ENCODE measurements at regions not wholly inside any gene's neighbourhood (a gene's known extent, or its start where the extent isn't known, plus 50 kb on each side); places are given as distances from the start of the nearest gene placed in this dataset.
A peak's percentile ranks its signal among the peaks of the same experiment; 100 is the strongest.
"Not testable (repeated sequence)": the region's sequence is repeated elsewhere in the genome, so short reads cannot be mapped to it uniquely, and the experiment has no call there.

GRCh38 chr3:31198890-31199289, 304.4 kb upstream of the GADL1 start:
- TF ChIP-seq, protein P1, sequence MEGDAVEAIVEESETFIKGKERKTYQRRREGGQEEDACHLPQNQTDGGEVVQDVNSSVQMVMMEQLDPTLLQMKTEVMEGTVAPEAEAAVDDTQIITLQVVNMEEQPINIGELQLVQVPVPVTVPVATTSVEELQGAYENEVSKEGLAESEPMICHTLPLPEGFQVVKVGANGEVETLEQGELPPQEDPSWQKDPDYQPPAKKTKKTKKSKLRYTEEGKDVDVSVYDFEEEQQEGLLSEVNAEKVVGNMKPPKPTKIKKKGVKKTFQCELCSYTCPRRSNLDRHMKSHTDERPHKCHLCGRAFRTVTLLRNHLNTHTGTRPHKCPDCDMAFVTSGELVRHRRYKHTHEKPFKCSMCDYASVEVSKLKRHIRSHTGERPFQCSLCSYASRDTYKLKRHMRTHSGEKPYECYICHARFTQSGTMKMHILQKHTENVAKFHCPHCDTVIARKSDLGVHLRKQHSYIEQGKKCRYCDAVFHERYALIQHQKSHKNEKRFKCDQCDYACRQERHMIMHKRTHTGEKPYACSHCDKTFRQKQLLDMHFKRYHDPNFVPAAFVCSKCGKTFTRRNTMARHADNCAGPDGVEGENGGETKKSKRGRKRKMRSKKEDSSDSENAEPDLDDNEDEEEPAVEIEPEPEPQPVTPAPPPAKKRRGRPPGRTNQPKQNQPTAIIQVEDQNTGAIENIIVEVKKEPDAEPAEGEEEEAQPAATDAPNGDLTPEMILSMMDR (IDR thresholded peaks at IDR 0.05; ENCODE audit: control extremely low read depth, extremely low read depth, low read depth, missing control alignments), result no peak
- ChIA-PET CTCF (interaction anchor here (1.5 kb wide), 1 partner anchor 12 kb away, joined by 3 read pairs; no protein-coding TSS in a partner anchor), POLR2A (no interaction called here)
- no peak for DNase-seq (ENCODE audit: extremely low spot score)

GRCh38 chr3:31203960-31204795, 309.7 kb upstream of the GADL1 start:
- TF ChIP-seq, protein P1 (IDR thresholded peaks at IDR 0.05; ENCODE audit: control extremely low read depth, extremely low read depth, low read depth, missing control alignments), result no peak
- ChIA-PET POLR2A (no interaction called here), CTCF (interaction anchor here (3.3 kb wide), 1 partner anchor 8 kb away, joined by 12 read pairs; no protein-coding TSS in a partner anchor)
- DNase-seq (ENCODE audit: extremely low spot score), result no peak

DNA sequence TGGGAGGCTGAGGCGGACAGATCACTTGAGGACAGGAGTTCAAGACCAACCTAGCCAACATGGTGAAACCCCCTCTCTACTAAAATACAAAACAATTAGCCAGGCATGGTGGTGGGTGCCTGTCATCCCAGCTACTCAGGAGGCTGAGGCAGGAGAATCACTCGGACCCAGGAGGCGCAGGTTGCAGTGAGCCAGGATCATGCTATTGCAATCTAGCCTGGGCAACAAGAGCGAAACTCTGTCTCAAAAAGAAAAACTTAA, 310.3 kb upstream of the GADL1 start:
- DNase-seq (ENCODE audit: extremely low spot score); POLR2A ChIA-PET: not testable (repeated sequence)
- CTCF ChIA-PET, result interaction anchor here (3.3 kb wide), 1 partner anchor 7 kb away, joined by 12 read pairs; no protein-coding TSS in a partner anchor

GRCh38 chr3:31210068-31210645, 315.7 kb upstream of the GADL1 start:
- ChIA-PET POLR2A (no interaction called here), CTCF (interaction anchor here (0.9 to 3.7 kb wide), 11 partner anchors 7 to 435 kb away, joined by 3 to 12 read pairs (median 4); no protein-coding TSS in a partner anchor)
- TF ChIP-seq, protein P1 (IDR thresholded peaks at IDR 0.05; ENCODE audit: control extremely low read depth, extremely low read depth, low read depth, missing control alignments), result peak; percentile 3
- no peak for DNase-seq (ENCODE audit: extremely low spot score)

DNA sequence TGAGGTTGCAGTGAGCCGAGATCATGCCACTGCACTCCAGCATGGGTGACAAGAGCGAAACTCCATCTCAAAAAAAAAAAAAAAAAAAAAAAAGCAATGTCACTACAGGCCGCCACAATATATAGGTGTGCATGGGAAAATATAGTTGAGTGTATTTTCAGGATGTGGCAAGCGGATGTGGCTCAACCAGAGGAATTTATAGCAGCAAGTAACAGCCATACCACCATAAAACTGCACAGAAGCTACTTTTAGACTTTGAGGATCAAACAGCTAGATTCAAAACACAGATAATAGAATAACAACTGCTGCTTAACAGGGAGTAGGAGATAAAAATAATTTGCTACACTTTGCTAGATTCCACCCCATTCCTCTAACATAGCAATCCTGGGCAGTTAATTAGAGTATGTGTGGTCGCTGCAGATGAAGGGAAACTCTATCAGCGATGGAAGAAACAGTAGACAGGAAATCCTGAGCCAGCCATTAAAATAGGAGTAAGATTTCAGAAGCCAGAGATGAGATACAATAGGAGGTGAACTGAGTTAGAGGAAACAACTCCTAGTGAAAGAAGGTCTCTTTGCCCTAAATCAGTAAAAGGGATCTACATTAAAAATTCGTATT, 318.7 kb upstream of the STT3B start:
- ChIA-PET CTCF (interaction anchor here (1.4 to 3.7 kb wide), 3 partner anchors 11 to 19 kb away, joined by 3 to 12 read pairs (median 3); no protein-coding TSS in a partner anchor), POLR2A (interaction anchor here (0.9 kb wide), 1 partner anchor 27 kb away, joined by 7 read pairs; no protein-coding TSS in a partner anchor)
- TF ChIP-seq, protein P1 (IDR thresholded peaks at IDR 0.05; ENCODE audit: control extremely low read depth, extremely low read depth, low read depth, missing control alignments), result no peak
- DNase-seq (ENCODE audit: extremely low spot score), result no peak

DNA sequence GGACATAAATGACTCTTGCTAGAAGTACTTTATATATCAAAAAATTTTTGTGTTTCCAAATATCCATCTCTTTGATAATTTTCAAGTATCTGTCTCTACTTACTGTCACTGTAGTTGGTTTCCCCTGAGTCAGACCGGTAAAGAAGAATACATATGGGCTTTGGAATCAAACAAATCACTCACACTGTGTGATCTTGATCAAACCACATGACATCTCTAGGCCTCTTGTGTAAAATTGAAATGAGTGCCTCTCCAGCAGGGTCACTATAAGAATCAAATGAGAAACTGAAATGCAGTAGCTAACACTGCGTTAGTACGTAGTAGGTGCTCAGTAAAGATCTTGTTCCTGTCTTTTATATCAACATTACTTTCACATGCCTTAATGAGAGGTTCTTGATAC, 314.6 kb upstream of the STT3B start:
- CTCF ChIA-PET, result interaction anchor here (0.9 to 3.4 kb wide), 7 partner anchors 10 to 357 kb away, joined by 3 to 10 read pairs (median 4); partner anchors contain the start of gene STT3B
- no peak for DNase-seq (ENCODE audit: extremely low spot score)
- POLR2A ChIA-PET, result no interaction called here
- TF ChIP-seq, protein P1 (IDR thresholded peaks at IDR 0.05; ENCODE audit: control extremely low read depth, extremely low read depth, low read depth, missing control alignments), result no peak
